Neural progenitor cell (in vitro differentiated cells): ENCODE measurements at regions not wholly inside any gene's neighbourhood (a gene's known extent, or its start where the extent isn't known, plus 50 kb on each side); places are given as distances from the start of the nearest gene placed in this dataset.

Experiments
- EZH2 ChIP-seq: fragments of 200-600 bp; sonication (generic); IDR thresholded peaks from 2 replicates; pipeline ENCODE4 v1.6.1; 2017; ENCODE audit warnings: antibody characterized with exemption, mild to moderate bottlenecking, moderate library complexity
- EZH2phosphoT487 ChIP-seq: fragments of 200-600 bp; sonication (generic); IDR thresholded peaks from 2 replicates; pipeline ENCODE4 v1.6.1; 2017; ENCODE audit warnings: antibody characterized with exemption
- TF ChIP-seq, protein P1 (sequence below): fragments of 200-600 bp; sonication (generic); IDR thresholded peaks from 2 replicates; pipeline ENCODE4 v1.5.1; 2017; ENCODE audit warnings: antibody characterized with exemption, mild to moderate bottlenecking

DNA sequence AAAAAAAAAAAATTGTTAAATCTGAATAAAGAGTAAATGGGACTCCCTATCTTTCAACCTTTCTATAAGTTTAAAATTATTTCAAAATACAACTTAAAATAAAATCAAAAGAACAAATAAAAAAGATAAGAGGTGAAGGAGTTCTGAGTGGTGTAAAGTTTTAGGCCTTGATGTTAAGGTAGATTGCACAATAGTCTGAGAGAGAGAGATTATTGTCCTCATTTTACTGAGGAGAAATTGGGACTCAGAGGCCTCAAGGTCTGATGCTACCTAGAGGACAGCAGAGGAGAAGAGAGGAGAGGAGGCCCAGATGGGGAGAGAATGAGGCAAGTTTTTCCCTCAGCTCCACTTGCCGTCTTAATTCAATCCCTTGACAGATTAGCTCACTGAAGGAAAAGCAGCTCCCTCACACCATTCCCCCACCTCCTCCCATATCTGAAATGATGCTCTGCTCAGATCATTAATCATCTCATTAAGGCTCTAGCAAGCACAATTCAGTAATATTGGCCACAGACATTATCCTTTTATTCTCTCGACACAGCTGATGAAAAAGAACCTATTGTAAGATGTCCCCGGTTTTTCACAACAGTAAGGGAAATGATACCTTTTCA, 106.3 kb upstream of the PTPN13 start:
- TF ChIP-seq, protein P1, sequence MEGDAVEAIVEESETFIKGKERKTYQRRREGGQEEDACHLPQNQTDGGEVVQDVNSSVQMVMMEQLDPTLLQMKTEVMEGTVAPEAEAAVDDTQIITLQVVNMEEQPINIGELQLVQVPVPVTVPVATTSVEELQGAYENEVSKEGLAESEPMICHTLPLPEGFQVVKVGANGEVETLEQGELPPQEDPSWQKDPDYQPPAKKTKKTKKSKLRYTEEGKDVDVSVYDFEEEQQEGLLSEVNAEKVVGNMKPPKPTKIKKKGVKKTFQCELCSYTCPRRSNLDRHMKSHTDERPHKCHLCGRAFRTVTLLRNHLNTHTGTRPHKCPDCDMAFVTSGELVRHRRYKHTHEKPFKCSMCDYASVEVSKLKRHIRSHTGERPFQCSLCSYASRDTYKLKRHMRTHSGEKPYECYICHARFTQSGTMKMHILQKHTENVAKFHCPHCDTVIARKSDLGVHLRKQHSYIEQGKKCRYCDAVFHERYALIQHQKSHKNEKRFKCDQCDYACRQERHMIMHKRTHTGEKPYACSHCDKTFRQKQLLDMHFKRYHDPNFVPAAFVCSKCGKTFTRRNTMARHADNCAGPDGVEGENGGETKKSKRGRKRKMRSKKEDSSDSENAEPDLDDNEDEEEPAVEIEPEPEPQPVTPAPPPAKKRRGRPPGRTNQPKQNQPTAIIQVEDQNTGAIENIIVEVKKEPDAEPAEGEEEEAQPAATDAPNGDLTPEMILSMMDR, result no peak
- TF ChIP-seq EZH2, result no peak
- TF ChIP-seq EZH2phosphoT487, result no peak
